ENCODE measurements at regions not wholly inside any gene's neighbourhood (a gene's known extent, or its start where the extent isn't known, plus 50 kb on each side); places are given as distances from the start of the nearest gene placed in this dataset.

DNA sequence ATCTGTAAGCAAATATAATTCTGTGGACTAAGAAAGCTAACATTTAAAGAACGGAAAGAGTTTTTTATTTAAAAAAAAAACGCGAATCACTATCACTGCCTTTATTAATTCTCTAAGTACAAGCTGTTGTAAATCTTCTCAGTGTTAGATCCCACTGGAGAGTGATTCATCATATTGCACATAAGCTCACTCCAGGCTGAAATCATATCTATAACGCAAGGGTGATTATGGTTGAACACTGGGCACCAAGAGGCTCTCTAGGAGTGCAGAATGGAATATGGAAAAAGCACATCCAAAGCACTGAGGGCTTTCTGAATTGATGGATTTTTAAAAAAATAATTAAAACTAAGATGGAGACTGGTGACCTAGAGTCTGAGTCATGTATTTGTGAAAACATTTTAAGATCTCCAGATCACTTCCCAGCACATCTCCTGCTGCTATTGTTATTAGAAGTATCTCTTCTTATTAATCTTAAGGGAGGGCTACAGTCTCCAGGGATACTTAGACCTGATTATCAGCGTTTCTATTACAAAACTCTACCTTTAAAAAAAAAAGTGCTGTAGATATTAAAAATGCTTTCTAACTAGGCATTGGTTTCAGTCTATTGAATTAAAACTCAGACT lies 1106.8 kb downstream of the AACS start:
- POLR2A ChIA-PET = interaction anchor here (0.6 kb wide), 1 partner anchor 352 kb away, joined by 3 read pairs; no protein-coding TSS in a partner anchor
- no peak overlapping the region for H3K27ac Mint-ChIP-seq (ENCODE audit: low read depth, unreplicated experiment)
- H3K4me3 Mint-ChIP-seq (ENCODE audit: unreplicated experiment) = no peak overlapping the region
- H3K27me3 Mint-ChIP-seq (ENCODE audit: insufficient read depth, unreplicated experiment) = no peaks in the 10 kb centered on the region
- CTCF ChIA-PET = interaction anchor here (0.6 to 1.0 kb wide), 2 partner anchors 10 to 96 kb away, joined by 3 read pairs; no protein-coding TSS in a partner anchor
- peaks cover 7% of the 10 kb centered on the region for H3K9me3 Mint-ChIP-seq (ENCODE audit: unreplicated experiment)
- intact Hi-C loops (cut with micrococcal nuclease) = no loop called here
- peak; percentile 16 for DNase-seq (ENCODE audit: unreplicated experiment)
- no peaks in the 10 kb centered on the region for H3K4me1 Mint-ChIP-seq (ENCODE audit: insufficient read depth, unreplicated experiment)
- TF ChIP-seq, protein P1, sequence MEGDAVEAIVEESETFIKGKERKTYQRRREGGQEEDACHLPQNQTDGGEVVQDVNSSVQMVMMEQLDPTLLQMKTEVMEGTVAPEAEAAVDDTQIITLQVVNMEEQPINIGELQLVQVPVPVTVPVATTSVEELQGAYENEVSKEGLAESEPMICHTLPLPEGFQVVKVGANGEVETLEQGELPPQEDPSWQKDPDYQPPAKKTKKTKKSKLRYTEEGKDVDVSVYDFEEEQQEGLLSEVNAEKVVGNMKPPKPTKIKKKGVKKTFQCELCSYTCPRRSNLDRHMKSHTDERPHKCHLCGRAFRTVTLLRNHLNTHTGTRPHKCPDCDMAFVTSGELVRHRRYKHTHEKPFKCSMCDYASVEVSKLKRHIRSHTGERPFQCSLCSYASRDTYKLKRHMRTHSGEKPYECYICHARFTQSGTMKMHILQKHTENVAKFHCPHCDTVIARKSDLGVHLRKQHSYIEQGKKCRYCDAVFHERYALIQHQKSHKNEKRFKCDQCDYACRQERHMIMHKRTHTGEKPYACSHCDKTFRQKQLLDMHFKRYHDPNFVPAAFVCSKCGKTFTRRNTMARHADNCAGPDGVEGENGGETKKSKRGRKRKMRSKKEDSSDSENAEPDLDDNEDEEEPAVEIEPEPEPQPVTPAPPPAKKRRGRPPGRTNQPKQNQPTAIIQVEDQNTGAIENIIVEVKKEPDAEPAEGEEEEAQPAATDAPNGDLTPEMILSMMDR (IDR thresholded peaks at IDR 0.05; ENCODE audit: unreplicated experiment) = no peak
- H3K36me3 Mint-ChIP-seq (ENCODE audit: insufficient read depth, unreplicated experiment) = no peaks in the 10 kb centered on the region
- no TSS peak for BruUV-seq (replicated peaks)

DNA sequence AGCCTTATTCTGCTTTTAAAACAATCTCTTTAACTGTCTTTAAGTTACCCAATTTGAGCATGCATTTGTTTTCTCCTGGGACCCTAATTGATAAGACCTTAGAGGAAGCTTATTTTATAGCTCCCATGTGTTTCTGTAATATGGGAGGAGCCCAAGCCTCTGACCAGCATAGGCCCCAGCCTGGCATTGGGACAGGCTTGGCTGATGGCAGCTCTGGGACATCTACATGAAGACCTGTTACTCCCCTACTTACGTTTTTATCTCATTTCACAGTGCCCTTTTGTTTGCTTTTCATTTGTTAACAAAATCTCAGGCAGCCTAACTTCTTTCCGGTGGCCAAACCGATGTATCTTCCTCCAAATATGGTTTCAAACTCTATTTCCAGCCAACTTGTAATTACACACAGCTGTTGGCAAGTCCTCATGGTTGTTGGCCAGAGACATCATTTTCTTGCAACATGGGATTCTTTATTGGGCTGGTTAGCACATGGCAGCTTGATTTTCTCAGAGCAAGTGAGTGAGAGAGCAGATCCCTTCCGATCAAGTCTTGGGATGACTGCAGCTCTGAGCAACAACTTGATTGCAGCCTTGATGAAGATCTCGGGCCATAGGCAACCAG lies 1117.5 kb downstream of the AACS start:
- TF ChIP-seq, protein P1 (IDR thresholded peaks at IDR 0.05; ENCODE audit: unreplicated experiment) = no peak
- POLR2A ChIA-PET = no interaction called here
- intact Hi-C loops (cut with micrococcal nuclease) = no loop called here
- Mint-ChIP-seq H3K4me3 (ENCODE audit: unreplicated experiment) (no peak overlapping the region), H3K27me3 (ENCODE audit: insufficient read depth, unreplicated experiment) (no peaks in the 10 kb centered on the region), H3K36me3 (ENCODE audit: insufficient read depth, unreplicated experiment) (no peaks in the 10 kb centered on the region), H3K27ac (ENCODE audit: low read depth, unreplicated experiment) (no peak overlapping the region), H3K4me1 (ENCODE audit: insufficient read depth, unreplicated experiment) (no peaks in the 10 kb centered on the region), H3K9me3 (ENCODE audit: unreplicated experiment) (peaks cover 14% of the 10 kb centered on the region)
- CTCF ChIA-PET = interaction anchor here (0.7 kb wide), 1 partner anchor 26 kb away, joined by 3 read pairs; no protein-coding TSS in a partner anchor
- no TSS peak for BruUV-seq (replicated peaks)
- DNase-seq (ENCODE audit: unreplicated experiment) = peak; percentile 62

DNA sequence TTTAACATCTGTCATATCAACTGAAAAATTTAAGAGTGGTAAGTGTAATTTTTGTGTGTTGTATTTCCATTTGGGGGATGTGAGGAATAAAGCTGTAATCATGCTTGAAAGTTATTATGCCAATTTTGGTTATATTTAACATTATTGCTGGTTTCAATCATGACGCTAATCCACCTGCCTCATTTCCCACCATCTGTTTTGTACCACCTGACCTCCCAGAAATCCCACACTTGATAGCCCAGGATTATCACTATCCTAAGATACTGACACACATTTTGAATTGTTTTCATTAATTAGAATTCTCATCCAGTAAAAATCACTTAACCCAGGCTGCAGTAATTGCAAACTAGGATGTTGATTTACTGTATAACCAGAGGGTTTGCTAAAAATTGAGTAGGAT lies 1119.8 kb downstream of the AACS start:
- peaks cover 11% of the 10 kb centered on the region for H3K9me3 Mint-ChIP-seq (ENCODE audit: unreplicated experiment)
- no peak for DNase-seq (ENCODE audit: unreplicated experiment)
- intact Hi-C loops (cut with micrococcal nuclease) = no loop called here
- TF ChIP-seq, protein P1 (IDR thresholded peaks at IDR 0.05; ENCODE audit: unreplicated experiment) = no peak
- H3K4me3 Mint-ChIP-seq (ENCODE audit: unreplicated experiment) = no peak overlapping the region
- no peaks in the 10 kb centered on the region for H3K4me1 Mint-ChIP-seq (ENCODE audit: insufficient read depth, unreplicated experiment)
- POLR2A ChIA-PET = interaction anchor here (0.6 kb wide), 1 partner anchor 45 kb away, joined by 3 read pairs; no protein-coding TSS in a partner anchor
- BruUV-seq (replicated peaks) = no TSS peak
- CTCF ChIA-PET = interaction anchor here (0.6 kb wide), 1 partner anchor 114 kb away, joined by 3 read pairs; no protein-coding TSS in a partner anchor
- no peaks in the 10 kb centered on the region for H3K27me3 Mint-ChIP-seq (ENCODE audit: insufficient read depth, unreplicated experiment)
- no peaks in the 10 kb centered on the region for H3K36me3 Mint-ChIP-seq (ENCODE audit: insufficient read depth, unreplicated experiment)
- no peak overlapping the region for H3K27ac Mint-ChIP-seq (ENCODE audit: low read depth, unreplicated experiment)

DNA sequence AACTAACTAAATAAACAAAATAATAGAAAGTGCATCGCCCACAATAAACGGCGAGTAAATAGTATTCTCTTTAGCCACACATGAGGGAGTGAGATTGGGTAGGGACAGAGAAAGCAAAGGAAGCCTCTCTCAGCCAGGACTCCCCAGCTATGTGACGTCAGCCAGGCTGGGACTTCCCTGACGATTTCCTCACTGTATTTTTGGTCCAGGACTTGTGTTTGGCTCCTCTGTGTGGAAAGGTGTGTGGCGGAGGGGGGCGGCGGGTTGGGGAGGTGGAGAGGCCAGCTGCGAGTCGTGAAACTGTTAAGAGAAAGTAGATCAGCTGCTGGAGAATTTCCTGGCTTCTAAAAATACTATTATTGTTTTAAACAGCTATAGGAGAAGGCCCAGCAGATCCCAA lies 1124.6 kb downstream of the AACS start:
- BruUV-seq (replicated peaks) = no TSS peak
- no peaks in the 10 kb centered on the region for H3K9me3 Mint-ChIP-seq (ENCODE audit: unreplicated experiment)
- intact Hi-C loops (cut with micrococcal nuclease) = no loop called here
- ChIA-PET CTCF (interaction anchor here (0.6 to 0.8 kb wide), 2 partner anchors 177 to 1041 kb away, joined by 3 read pairs; no protein-coding TSS in a partner anchor), POLR2A (no interaction called here)
- no peaks in the 10 kb centered on the region for H3K4me1 Mint-ChIP-seq (ENCODE audit: insufficient read depth, unreplicated experiment)
- H3K4me3 Mint-ChIP-seq (ENCODE audit: unreplicated experiment) = no peak overlapping the region
- no peaks in the 10 kb centered on the region for H3K36me3 Mint-ChIP-seq (ENCODE audit: insufficient read depth, unreplicated experiment)
- DNase-seq (ENCODE audit: unreplicated experiment) = no peak
- TF ChIP-seq, protein P1 (IDR thresholded peaks at IDR 0.05; ENCODE audit: unreplicated experiment) = no peak
- no peaks in the 10 kb centered on the region for H3K27me3 Mint-ChIP-seq (ENCODE audit: insufficient read depth, unreplicated experiment)
- no peak overlapping the region for H3K27ac Mint-ChIP-seq (ENCODE audit: low read depth, unreplicated experiment)
